IMR-90 (cell line): ENCODE measurements at regions not wholly inside any gene's neighbourhood (a gene's known extent, or its start where the extent isn't known, plus 50 kb on each side); places are given as distances from the start of the nearest gene placed in this dataset.

ENCODE experiments used
- ATAC-seq: fragments of 200-7000 bp; cut with Tn5 transposase; 2 replicates; pipeline ENCODE4 v1.9.1; 2020; ENCODE audit warnings: low read depth, mild to moderate bottlenecking, moderate library complexity
- BruUV-seq: library from RNA; stranded (reverse); fragments of 400-500 nt; replicated peaks from 2 replicates; lab custom pipeline; 2021; lab: Mats Ljungman, UMichigan
- CTCF ChIA-PET: fragments of 300-600 bp; formaldehyde crosslinking; extraction: SDS; loops from one replicate; lab custom pipeline; 2021; ENCODE audit warnings: antibody characterized with exemption; lab: Yijun Ruan, JAX
- POLR2A ChIA-PET: fragments of 300-600 bp; sonication (Branson Sonifier 250); formaldehyde crosslinking; loops from one replicate; lab custom pipeline; 2022; ENCODE audit warnings: antibody characterized with exemption; ENCODE audit not compliant: unreplicated experiment; lab: Charles Lee
- DNase-seq: peaks from one replicate; pipeline ENCODE4 v3.0.0; 2013
- H2AFZ ChIP-seq: replicated peaks from 2 replicates; pipeline ENCODE3; 2013; ENCODE audit warnings: low read length, mild to moderate bottlenecking; ENCODE audit not compliant: poor library complexity
- H2AK5ac ChIP-seq: 2 replicates; pipeline ENCODE4 v1.6.1; 2013; ENCODE audit warnings: low read depth, low read length, inconsistent platforms
- H2AK9ac ChIP-seq: replicated peaks from 2 replicates; pipeline ENCODE3; 2013; ENCODE audit warnings: mild to moderate bottlenecking, low read depth, low read length, moderate library complexity; ENCODE audit not compliant: poor library complexity
- H2BK120ac ChIP-seq: 2 replicates; pipeline ENCODE4 v1.6.1; 2013; ENCODE audit warnings: low read depth, low read length, inconsistent platforms
- H2BK15ac ChIP-seq: 3 replicates; pipeline ENCODE4 v1.6.1; 2013; ENCODE audit warnings: low read depth, low read length, inconsistent platforms
- H2BK20ac ChIP-seq: 2 replicates; pipeline ENCODE4 v1.6.1; 2013; ENCODE audit warnings: low read depth, mild to moderate bottlenecking, inconsistent platforms, low read length, moderate library complexity
- H2BK5ac ChIP-seq: 2 replicates; pipeline ENCODE4 v1.6.1; 2013; ENCODE audit warnings: mild to moderate bottlenecking, low read depth, low read length, inconsistent platforms; ENCODE audit not compliant: poor library complexity, severe bottlenecking
- H3K14ac ChIP-seq: replicated peaks from 2 replicates; pipeline ENCODE4 v1.6.1; 2013; ENCODE audit warnings: low read depth, low read length, inconsistent platforms
- H3K18ac ChIP-seq: 2 replicates; pipeline ENCODE4 v1.6.1; 2013; ENCODE audit warnings: low read depth, low read length, control low read depth
- H3K23ac ChIP-seq: 2 replicates; pipeline ENCODE4 v1.6.1; 2013; ENCODE audit warnings: low read depth, low read length, inconsistent platforms
- H3K27ac ChIP-seq: 2 replicates; pipeline ENCODE4 v1.5.1; 2013; ENCODE audit warnings: mild to moderate bottlenecking, control low read depth, low read length; ENCODE audit not compliant: insufficient read depth
- H3K27me3 ChIP-seq: 2 replicates; pipeline ENCODE4 v1.6.1; 2013; ENCODE audit warnings: low read length; ENCODE audit not compliant: control insufficient read depth, insufficient read depth
- H3K36me3 ChIP-seq: 2 replicates; pipeline ENCODE4 v1.6.1; 2013; ENCODE audit warnings: low read length, mixed read lengths; ENCODE audit not compliant: control insufficient read depth, insufficient read depth
- H3K4ac ChIP-seq: 2 replicates; pipeline ENCODE4 v1.6.1; 2013; ENCODE audit warnings: low read depth, low read length, inconsistent platforms
- H3K4me1 ChIP-seq: 2 replicates; pipeline ENCODE4 v1.6.1; 2013; ENCODE audit warnings: low read length, mixed read lengths; ENCODE audit not compliant: control insufficient read depth, insufficient read depth
- H3K4me2 ChIP-seq: 2 replicates; pipeline ENCODE4 v1.6.1; 2013; ENCODE audit warnings: low read depth, mild to moderate bottlenecking, control low read depth, low read length, moderate library complexity
- H3K4me3 ChIP-seq: 2 replicates; pipeline ENCODE4 v1.5.1; 2013; ENCODE audit warnings: low read depth, mild to moderate bottlenecking, control low read depth, low read length, moderate library complexity; ENCODE audit not compliant: insufficient read depth
- H3K56ac ChIP-seq: 2 replicates; pipeline ENCODE4 v1.6.1; 2013; ENCODE audit warnings: low read length, inconsistent platforms; ENCODE audit not compliant: insufficient read depth; ENCODE audit errors: extremely low read depth
- H3K79me1 ChIP-seq, 2 experiments: 2 replicates each; pipeline ENCODE4 v1.6.1; 2013; ENCODE audit warnings: low read length in 2 of 2, inconsistent platforms in 1 of 2, low read depth in 1 of 2
- H3K9ac ChIP-seq: 2 replicates; pipeline ENCODE4 v1.6.1; 2013; ENCODE audit warnings: low read depth, low read length, control low read depth
- H3K9me1 ChIP-seq: 2 replicates; pipeline ENCODE4 v1.6.1; 2013; ENCODE audit warnings: low read length, inconsistent platforms; ENCODE audit not compliant: insufficient read depth
- H3K9me3 ChIP-seq: 2 replicates; pipeline ENCODE4 v1.6.1; 2013; ENCODE audit warnings: low read length; ENCODE audit not compliant: control insufficient read depth, insufficient read depth
- H4K20me1 ChIP-seq: 2 replicates; pipeline ENCODE4 v1.6.1; 2013; ENCODE audit warnings: low read length, inconsistent platforms; ENCODE audit not compliant: insufficient read depth
- H4K5ac ChIP-seq: 2 replicates; pipeline ENCODE4 v1.6.1; 2013; ENCODE audit warnings: mild to moderate bottlenecking, low read depth, low read length, control low read depth
- H4K8ac ChIP-seq, 2 experiments: 2 replicates each; pipeline ENCODE4 v1.6.1; 2013; ENCODE audit warnings: low read depth in 2 of 2, low read length in 2 of 2, control low read depth in 1 of 2, inconsistent platforms in 1 of 2
- H4K91ac ChIP-seq: 2 replicates; pipeline ENCODE4 v1.6.1; 2013; ENCODE audit warnings: low read depth, low read length, inconsistent platforms; ENCODE audit not compliant: insufficient read depth
- BHLHE40 ChIP-seq: fragments of 150-350 bp; IDR thresholded peaks from 2 replicates; pipeline ENCODE4 v1.6.1; 2016; ENCODE audit warnings: mild to moderate bottlenecking, low read depth, low read length
- CEBPB ChIP-seq: IDR thresholded peaks from 2 replicates; pipeline ENCODE4 v1.6.1; 2012; ENCODE audit warnings: low read depth, low read length, improper control_type of control experiment
- CHD1 ChIP-seq: IDR thresholded peaks from 2 replicates; pipeline ENCODE4 v1.6.1; 2012; ENCODE audit warnings: low read depth, low read length, improper control_type of control experiment
- CTCF ChIP-seq: conservative IDR thresholded peaks from 2 replicates; pipeline ENCODE4 v1.5.1; 2012; ENCODE audit warnings: mild to moderate bottlenecking, low read depth, low read length, improper control_type of control experiment
- ELK1 ChIP-seq: fragments of 150-350 bp; IDR thresholded peaks from 2 replicates; pipeline ENCODE4 v1.6.1; 2016; ENCODE audit warnings: low read depth, mild to moderate bottlenecking, low read length, moderate library complexity, borderline replicate concordance
- FOS ChIP-seq: fragments of 150-350 bp; IDR thresholded peaks from 2 replicates; pipeline ENCODE4 v1.6.1; 2016; ENCODE audit warnings: low read depth, low read length
- MAFK ChIP-seq: IDR thresholded peaks from 2 replicates; pipeline ENCODE4 v1.6.1; 2012; ENCODE audit warnings: low read depth, low read length, improper control_type of control experiment
- MAZ ChIP-seq: IDR thresholded peaks from 2 replicates; pipeline ENCODE4 v1.6.1; 2012; ENCODE audit warnings: low read depth, mild to moderate bottlenecking, low read length, improper control_type of control experiment, moderate library complexity, borderline replicate concordance
- MXI1 ChIP-seq: IDR thresholded peaks from 2 replicates; pipeline ENCODE4 v1.6.1; 2012; ENCODE audit warnings: low read depth, mild to moderate bottlenecking, low read length, moderate library complexity, borderline replicate concordance
- NFE2L2 ChIP-seq: fragments of 150-350 bp; IDR thresholded peaks from 2 replicates; pipeline ENCODE4 v1.6.1; 2016; ENCODE audit warnings: low read depth, mild to moderate bottlenecking, low read length
- POLR2A ChIP-seq: IDR thresholded peaks from 2 replicates; pipeline ENCODE4 v1.6.1; 2012; ENCODE audit warnings: mild to moderate bottlenecking, low read depth, low read length
- RAD21 ChIP-seq: IDR thresholded peaks from 2 replicates; pipeline ENCODE4 v1.6.1; 2012; ENCODE audit warnings: low read length, improper control_type of control experiment
- RCOR1 ChIP-seq: IDR thresholded peaks from 2 replicates; pipeline ENCODE4 v1.6.1; 2012; ENCODE audit warnings: mild to moderate bottlenecking, low read length, improper control_type of control experiment; ENCODE audit not compliant: insufficient replicate concordance
- RFX5 ChIP-seq: IDR thresholded peaks from 2 replicates; pipeline ENCODE4 v1.8.0; 2012; ENCODE audit warnings: low read depth, mild to moderate bottlenecking, low read length, moderate library complexity
- SMC3 ChIP-seq: fragments of 150-350 bp; IDR thresholded peaks from 2 replicates; pipeline ENCODE4 v1.6.1; 2016; ENCODE audit warnings: low read depth, mild to moderate bottlenecking, antibody characterized with exemption, low read length, moderate library complexity
- USF2 ChIP-seq: fragments of 150-350 bp; IDR thresholded peaks from 2 replicates; pipeline ENCODE4 v1.6.1; 2017; ENCODE audit warnings: mild to moderate bottlenecking, antibody characterized with exemption, low read length, low read depth
- WGBS, 2 experiments: methylation state at CpG; one replicate each; pipeline versions ENCODE4 v1.1.5 to v1.1.7; 2013; ENCODE audit warnings: missing lambda C conversion rate in 2 of 2; ENCODE audit not compliant: insufficient read length in 1 of 2; ENCODE audit errors: extremely low coverage in 2 of 2; 5-methylcytosine and 5-hydroxymethylcytosine counted together
- dilution Hi-C: fragments of 300-500 bp; cut with HindIII; formaldehyde crosslinking; loops from one replicate; pipeline ENCODE4 v1.14.3; 2018; ENCODE audit warnings: low sequenced_read_pairs; ENCODE audit not compliant: unreplicated experiment
- in situ Hi-C: fragments of 300-500 bp; cut with MboI; formaldehyde crosslinking; loops from 3 replicates; pipeline ENCODE4 v1.14.3; 2019; ENCODE audit warnings: low sequenced_read_pairs, inconsistent platforms, mixed read lengths
- intact Hi-C: fragments of 100-400 bp; cut with micrococcal nuclease; formaldehyde crosslinking; loops from 2 replicates; pipeline ENCODE4 v1.10.0; 2022

GRCh38 chr1:178038372-178038771, 55.5 kb upstream of the RASAL2 start:
- Histone ChIP-seq H2BK5ac (no peak overlapping the region), H3K9me1 (peaks cover 6% of the 10 kb centered on the region; the same call in 1 of the 2 replicates), H2AK9ac (peak overlapping the region; percentile 75), H3K4me3 (peak overlapping the region; percentile 54; the same call in 1 of the 2 replicates), H3K18ac (peak overlapping the region; percentile 11; the same call in 1 of the 2 replicates), H2AFZ (peak overlapping the region; percentile 72), H4K91ac (peak overlapping the region; percentile 70; the same call in 1 of the 2 replicates), H2BK15ac (peak overlapping the region; percentile 52; the same call in 1 of the 3 replicates), H2AK5ac (peak overlapping the region; percentile 75; the same call in 1 of the 2 replicates), H3K9ac (0 out of 2 replicates have a peak overlapping the region, but pooled peaks have one; percentile 61), H3K4ac (peak overlapping the region; percentile 74), H4K8ac (peak overlapping the region; percentile 96 to 97), H3K14ac (peak overlapping the region; percentile 94), H3K27me3 (no peaks in the 10 kb centered on the region), H3K79me1 (no peaks in the 10 kb centered on the region), H3K56ac (no peak overlapping the region; the same call in 1 of the 2 replicates), H2BK120ac (peak overlapping the region; percentile 59; the same call in 1 of the 2 replicates), H3K27ac (no peak overlapping the region), H3K36me3 (no peaks in the 10 kb centered on the region), H3K9me3 (no peaks in the 10 kb centered on the region), H3K4me2 (no peak overlapping the region), H4K5ac (peak overlapping the region; percentile 78), H3K4me1 (no peaks in the 10 kb centered on the region), H2BK20ac (no peak overlapping the region; the same call in 1 of the 2 replicates), H4K20me1 (no peaks in the 10 kb centered on the region), H3K23ac (peak overlapping the region; percentile 84; the same call in 1 of the 2 replicates)
- dilution Hi-C loops (loop anchor here (25.0 kb wide), 1 partner anchor 249 kb away; no protein-coding TSS in a partner anchor), intact Hi-C loops (no loop called here), in situ Hi-C loops (no loop called here)
- no TSS peak for BruUV-seq
- ATAC-seq: no peak
- POLR2A ChIA-PET: no interaction called here
- WGBS, 2 experiments: 93% methylated on average over 8 of the region's 11 CpGs; no CpG with 5 or more reads in 1 of the 2 experiments
- DNase-seq: no peak
- CTCF ChIA-PET: no interaction called here
- TF ChIP-seq MAFK (no peak), POLR2A (no peak), NFE2L2 (no peak), SMC3 (no peak), MAZ (no peak), RCOR1 (no peak), FOS (no peak), CTCF (no peak), BHLHE40 (no peak), CHD1 (no peak), ELK1 (no peak), RAD21 (no peak), CEBPB (no peak), RFX5 (no peak), USF2 (no peak), MXI1 (no peak)
